Gastrocnemius medialis (tissue), 4 donors: ENCODE measurements at regions not wholly inside any gene's neighbourhood (a gene's known extent, or its start where the extent isn't known, plus 50 kb on each side); places are given as distances from the start of the nearest gene placed in this dataset.

Experiments used
- POLR2A ChIP-seq, 2 donors: fragments of 450-650 bp; IDR thresholded peaks; one replicate each; pipeline ENCODE4 v1.6.1; 2017; ENCODE audit warnings: antibody characterized with exemption in 2 of 2, mild to moderate bottlenecking in 2 of 2, moderate library complexity in 2 of 2
- TF ChIP-seq, protein P1 (sequence below), 5 experiments: fragments of 450-650 bp in 3 of 5; fragments of 200-600 bp in 2 of 5; sonication (generic) in 2 of 5; IDR thresholded peaks in 4 of 5; conservative IDR thresholded peaks in 1 of 5; 1 replicate in 4 of 5; 2 replicates in 1 of 5; pipeline ENCODE4 v1.5.1; 2016 to 2019; ENCODE audit warnings: antibody characterized with exemption in 5 of 5, mild to moderate bottlenecking in 3 of 5, moderate library complexity in 3 of 5

DNA sequence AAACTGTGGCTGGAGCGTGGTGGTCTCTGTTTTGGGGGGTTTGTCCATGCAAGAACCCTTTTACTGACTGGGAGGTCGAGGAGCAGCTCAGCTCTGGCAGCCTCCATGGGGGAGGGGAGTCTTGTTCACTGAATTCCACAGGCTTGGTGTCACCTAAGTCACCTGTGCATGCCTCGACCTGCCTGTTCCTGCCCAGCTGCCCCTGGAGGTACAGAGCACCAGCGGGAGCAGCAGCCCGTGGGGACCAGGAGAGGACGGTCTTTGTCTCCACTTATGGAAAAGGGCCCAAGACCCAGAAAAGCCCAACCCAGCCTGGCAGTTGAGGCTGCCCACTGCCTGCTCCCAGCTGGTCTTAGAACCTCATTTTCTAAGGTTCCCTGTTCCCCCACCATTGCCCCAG, 168.7 kb upstream of the AGAP1 start:
- TF ChIP-seq, protein P1, sequence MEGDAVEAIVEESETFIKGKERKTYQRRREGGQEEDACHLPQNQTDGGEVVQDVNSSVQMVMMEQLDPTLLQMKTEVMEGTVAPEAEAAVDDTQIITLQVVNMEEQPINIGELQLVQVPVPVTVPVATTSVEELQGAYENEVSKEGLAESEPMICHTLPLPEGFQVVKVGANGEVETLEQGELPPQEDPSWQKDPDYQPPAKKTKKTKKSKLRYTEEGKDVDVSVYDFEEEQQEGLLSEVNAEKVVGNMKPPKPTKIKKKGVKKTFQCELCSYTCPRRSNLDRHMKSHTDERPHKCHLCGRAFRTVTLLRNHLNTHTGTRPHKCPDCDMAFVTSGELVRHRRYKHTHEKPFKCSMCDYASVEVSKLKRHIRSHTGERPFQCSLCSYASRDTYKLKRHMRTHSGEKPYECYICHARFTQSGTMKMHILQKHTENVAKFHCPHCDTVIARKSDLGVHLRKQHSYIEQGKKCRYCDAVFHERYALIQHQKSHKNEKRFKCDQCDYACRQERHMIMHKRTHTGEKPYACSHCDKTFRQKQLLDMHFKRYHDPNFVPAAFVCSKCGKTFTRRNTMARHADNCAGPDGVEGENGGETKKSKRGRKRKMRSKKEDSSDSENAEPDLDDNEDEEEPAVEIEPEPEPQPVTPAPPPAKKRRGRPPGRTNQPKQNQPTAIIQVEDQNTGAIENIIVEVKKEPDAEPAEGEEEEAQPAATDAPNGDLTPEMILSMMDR (IDR thresholded peaks at IDR 0.05 in 4 of 5, conservative IDR thresholded peaks at IDR 0.05 in 1 of 5) = no peak
- no peak for TF ChIP-seq POLR2A (IDR thresholded peaks at IDR 0.05)
